ENCODE measurements at regions not wholly inside any gene's neighbourhood (a gene's known extent, or its start where the extent isn't known, plus 50 kb on each side); places are given as distances from the start of the nearest gene placed in this dataset.

GRCh38 chr5:123753180-123753936 is 241.4 kb downstream of the CSNK1G3 start (continued):
- no peak for TF ChIP-seq ZNF596 (tag by site-specific recombination; IDR thresholded peaks at IDR 0.05)

GRCh38 chr5:123752552-123753179 is 240.7 kb downstream of the CSNK1G3 start:
- CTCF ChIA-PET = no interaction called here
- no peak overlapping the region for H3K4me3 ChIP-seq (ENCODE audit: low read depth, low read length)

GRCh38 chr5:123751670-123752069 is 239.7 kb downstream of the CSNK1G3 start:
- Histone ChIP-seq H3K9me3 (ENCODE audit: control insufficient read depth, insufficient read depth, low read depth, low read length) (no peaks in the 10 kb centered on the region), H3K36me3 (ENCODE audit: control insufficient read depth in 2 of 2, insufficient read depth in 1 of 2, low read length in 2 of 2) (no peaks in the 10 kb centered on the region), H3K4me1 (ENCODE audit: control insufficient read depth, insufficient read depth, low read length) (no peaks in the 10 kb centered on the region; the same call in 1 of the 2 replicates), H3K27ac (ENCODE audit: extremely low read depth, low read depth, low read length) (no peak overlapping the region), H3K4me3 (ENCODE audit: low read depth, low read length) (no peak overlapping the region)
- ChIA-PET CTCF (interaction anchor here (0.7 kb wide), 1 partner anchor 292 kb away, joined by 3 read pairs; no protein-coding TSS in a partner anchor), POLR2A (no interaction called here)
- TF ChIP-seq KLF10 (tag by site-specific recombination; IDR thresholded peaks at IDR 0.05) (no peak), PRDM10 (tag by site-specific recombination; IDR thresholded peaks at IDR 0.05) (no peak), PATZ1 (tag by site-specific recombination; IDR thresholded peaks at IDR 0.05) (no peak), ZNF221 (tag by site-specific recombination; IDR thresholded peaks at IDR 0.05; ENCODE audit: borderline replicate concordance) (no peak), ZFP41 (tag by site-specific recombination; IDR thresholded peaks at IDR 0.05; ENCODE audit: borderline replicate concordance) (no peak), ZNF292 (tag by site-specific recombination; IDR thresholded peaks at IDR 0.05; ENCODE audit: borderline replicate concordance, low read depth) (no peak), ZNF133 (tag by site-specific recombination; IDR thresholded peaks at IDR 0.05) (no peak), EGR2 (tag by site-specific recombination; IDR thresholded peaks at IDR 0.05; ENCODE audit: low read depth) (no peak), ZNF830 (tag by site-specific recombination; IDR thresholded peaks at IDR 0.05; ENCODE audit: low read depth) (no peak), REPIN1 (tag by site-specific recombination; IDR thresholded peaks at IDR 0.05; ENCODE audit: low read depth) (no peak), ZSCAN4 (tag by site-specific recombination; IDR thresholded peaks at IDR 0.05) (no peak)

More at GRCh38 chr5:123752552-123753179, 240.7 kb downstream of the CSNK1G3 start:
- Histone ChIP-seq H3K36me3 (ENCODE audit: control insufficient read depth in 2 of 2, insufficient read depth in 1 of 2, low read length in 2 of 2) (no peaks in the 10 kb centered on the region), H3K27ac (ENCODE audit: extremely low read depth, low read depth, low read length) (no peak overlapping the region), H3K4me1 (ENCODE audit: control insufficient read depth, insufficient read depth, low read length) (no peaks in the 10 kb centered on the region; the same call in 1 of the 2 replicates), H3K9me3 (ENCODE audit: control insufficient read depth, insufficient read depth, low read depth, low read length) (no peaks in the 10 kb centered on the region)
- POLR2A ChIA-PET = no interaction called here
- TF ChIP-seq ZNF18 (tag by site-specific recombination; IDR thresholded peaks at IDR 0.05) = 0 out of 2 replicates have a peak, but pooled peaks have one; percentile 31
- no peak for TF ChIP-seq SCRT2 (tag by site-specific recombination; IDR thresholded peaks at IDR 0.05)
- 0 out of 2 replicates have a peak, but pooled peaks have one; percentile 20 for TF ChIP-seq ZNF600 (tag by site-specific recombination; IDR thresholded peaks at IDR 0.05)
- no peak for TF ChIP-seq ZBTB6 (tag by site-specific recombination; IDR thresholded peaks at IDR 0.05)
- TF ChIP-seq ZNF629 (tag by site-specific recombination; IDR thresholded peaks at IDR 0.05) = no peak
- TF ChIP-seq ZNF169 (tag by site-specific recombination; IDR thresholded peaks at IDR 0.05) = no peak
- TF ChIP-seq ZNF335 (tag by site-specific recombination; conservative IDR thresholded peaks at IDR 0.05) = 0 out of 2 replicates have a peak, but pooled peaks have one; percentile 17

All from HEK293 (cell line).